ENCODE measurements at regions not wholly inside any gene's neighbourhood (a gene's known extent, or its start where the extent isn't known, plus 50 kb on each side); places are given as distances from the start of the nearest gene placed in this dataset.

- TF ChIP-seq CTCF (IDR thresholded peaks at IDR 0.05) (no peak), EP300 (IDR thresholded peaks at IDR 0.05) (no peak), POLR2A (IDR thresholded peaks at IDR 0.05) (no peak)
Measured at GRCh38 chr7:153948060-153948459, 104.1 kb upstream of the DPP6 start.
